Esophagus muscularis mucosa (tissue), 3 donors: ENCODE measurements at regions not wholly inside any gene's neighbourhood (a gene's known extent, or its start where the extent isn't known, plus 50 kb on each side); places are given as distances from the start of the nearest gene placed in this dataset.

Experiments used
- CTCF ChIP-seq, 3 experiments: fragments of 200-600 bp in 2 of 3; fragments of 450-650 bp in 1 of 3; sonication (generic) in 2 of 3; IDR thresholded peaks; one replicate each; pipeline ENCODE4 v1.5.1; 2017 to 2019; ENCODE audit warnings: antibody characterized with exemption in 3 of 3, mild to moderate bottlenecking in 2 of 3, moderate library complexity in 1 of 3
- POLR2A ChIP-seq: fragments of 450-650 bp; IDR thresholded peaks from one replicate; pipeline ENCODE4 v1.6.1; 2017; ENCODE audit warnings: antibody characterized with exemption, moderate library complexity, mild to moderate bottlenecking, low read depth

DNA sequence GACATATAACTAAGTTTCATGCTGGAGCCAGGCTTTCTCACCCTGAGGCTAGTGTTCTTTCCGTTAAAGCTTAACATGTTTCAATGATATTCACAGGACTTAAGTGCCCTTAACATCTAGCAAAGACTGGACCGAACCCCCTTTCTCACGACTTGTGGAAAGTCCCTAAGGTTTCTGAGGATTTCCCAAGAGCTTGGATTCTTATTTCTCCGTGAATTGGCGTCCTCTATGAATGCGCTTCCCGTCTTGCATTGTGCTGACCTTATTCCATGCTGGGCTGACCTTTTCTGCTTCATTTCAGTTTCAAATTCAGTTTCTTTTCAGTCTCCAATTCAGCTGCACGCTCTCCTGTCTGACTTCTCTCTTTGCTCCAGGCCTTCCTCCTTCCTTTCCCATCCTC lies 206.4 kb downstream of the HS3ST3A1 start:
- TF ChIP-seq CTCF (IDR thresholded peaks at IDR 0.05) = no peak
- TF ChIP-seq POLR2A = no peak
